Right lobe of liver (tissue), 4 donors: ENCODE measurements at regions not wholly inside any gene's neighbourhood (a gene's known extent, or its start where the extent isn't known, plus 50 kb on each side); places are given as distances from the start of the nearest gene placed in this dataset.

Source experiments
- POLR2A ChIP-seq: fragments of 450-650 bp; IDR thresholded peaks from one replicate; pipeline ENCODE4 v1.6.1; 2017; ENCODE audit warnings: antibody characterized with exemption, mild to moderate bottlenecking
- TF ChIP-seq, protein P1 (sequence below), 4 donors: fragments of 200-600 bp in 3 of 4; fragments of 450-650 bp in 1 of 4; IDR thresholded peaks; one replicate each; pipeline versions ENCODE4 v1.5.1 to v1.8.0; 2016 to 2022; ENCODE audit warnings: antibody characterized with exemption in 4 of 4, mild to moderate bottlenecking in 2 of 4
- donor health status: DM: no; HTN: no; CAD: no.
- donor health status: DM: no; HTN: no; CAD: no.
- donor health status: DM: no; HTN: yes; CAD: no.

- TF ChIP-seq, protein P1, sequence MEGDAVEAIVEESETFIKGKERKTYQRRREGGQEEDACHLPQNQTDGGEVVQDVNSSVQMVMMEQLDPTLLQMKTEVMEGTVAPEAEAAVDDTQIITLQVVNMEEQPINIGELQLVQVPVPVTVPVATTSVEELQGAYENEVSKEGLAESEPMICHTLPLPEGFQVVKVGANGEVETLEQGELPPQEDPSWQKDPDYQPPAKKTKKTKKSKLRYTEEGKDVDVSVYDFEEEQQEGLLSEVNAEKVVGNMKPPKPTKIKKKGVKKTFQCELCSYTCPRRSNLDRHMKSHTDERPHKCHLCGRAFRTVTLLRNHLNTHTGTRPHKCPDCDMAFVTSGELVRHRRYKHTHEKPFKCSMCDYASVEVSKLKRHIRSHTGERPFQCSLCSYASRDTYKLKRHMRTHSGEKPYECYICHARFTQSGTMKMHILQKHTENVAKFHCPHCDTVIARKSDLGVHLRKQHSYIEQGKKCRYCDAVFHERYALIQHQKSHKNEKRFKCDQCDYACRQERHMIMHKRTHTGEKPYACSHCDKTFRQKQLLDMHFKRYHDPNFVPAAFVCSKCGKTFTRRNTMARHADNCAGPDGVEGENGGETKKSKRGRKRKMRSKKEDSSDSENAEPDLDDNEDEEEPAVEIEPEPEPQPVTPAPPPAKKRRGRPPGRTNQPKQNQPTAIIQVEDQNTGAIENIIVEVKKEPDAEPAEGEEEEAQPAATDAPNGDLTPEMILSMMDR (IDR thresholded peaks at IDR 0.05), result no peak
- TF ChIP-seq POLR2A, result no peak
Observed at GRCh38 chr18:24586662-24587360, 126.4 kb downstream of the HRH4 start.
